ENCODE measurements at regions not wholly inside any gene's neighbourhood (a gene's known extent, or its start where the extent isn't known, plus 50 kb on each side); places are given as distances from the start of the nearest gene placed in this dataset.
A peak's percentile ranks its signal among the peaks of the same experiment; 100 is the strongest.

- no peaks in the 10 kb centered on the region for H3K36me3 Mint-ChIP-seq
These were observed 280.0 kb downstream of the REEP3 start for GRCh38 chr10:63801166-63801565.

GRCh38 chr10:63806330-63806729 lies 285.1 kb downstream of the REEP3 start:
- ATAC-seq (no peak), DNase-seq (no peak)
- no peaks in the 10 kb centered on the region for H3K36me3 ChIP-seq (ENCODE audit: control insufficient read depth, insufficient read depth, low read length)
- H3K27me3 Mint-ChIP-seq (ENCODE audit: low read depth in 2 of 2): no peaks in the 10 kb centered on the region
- H3K9me3 Mint-ChIP-seq: peaks cover 2 to 8% of the 10 kb centered on the region in 2 donors
- no peaks in the 10 kb centered on the region for H3K27me3 ChIP-seq (ENCODE audit: control insufficient read depth, insufficient read depth, low read length)
- H3K36me3 Mint-ChIP-seq: no peaks in the 10 kb centered on the region
- no peak overlapping the region for H3K4me3 Mint-ChIP-seq
- H3K27ac Mint-ChIP-seq: no peak overlapping the region
- no peak overlapping the region for H3K4me3 ChIP-seq (ENCODE audit: low read length)
- no peaks in the 10 kb centered on the region for H3K4me1 Mint-ChIP-seq
- TF ChIP-seq CTCF (IDR thresholded peaks at IDR 0.05): no peak
- intact Hi-C loops (cut with micrococcal nuclease): no loop called here
- no peaks in the 10 kb centered on the region for H3K9me3 ChIP-seq (ENCODE audit: control insufficient read depth, insufficient read depth, low read length)
- H3K27ac ChIP-seq (ENCODE audit: low read length): no peak overlapping the region
- no peaks in the 10 kb centered on the region for H3K4me1 ChIP-seq (ENCODE audit: control insufficient read depth, insufficient read depth, low read length)
- WGBS (ENCODE audit: insufficient coverage): no CpG with 5 or more reads among the region's 2 CpGs

More at GRCh38 chr10:63801166-63801565, 280.0 kb downstream of the REEP3 start:
- Histone ChIP-seq H3K4me3 (ENCODE audit: low read length) (no peak overlapping the region), H3K27ac (ENCODE audit: low read length) (no peak overlapping the region), H3K27me3 (ENCODE audit: control insufficient read depth, insufficient read depth, low read length) (no peaks in the 10 kb centered on the region), H3K36me3 (ENCODE audit: control insufficient read depth, insufficient read depth, low read length) (no peaks in the 10 kb centered on the region), H3K4me1 (ENCODE audit: control insufficient read depth, insufficient read depth, low read length) (no peaks in the 10 kb centered on the region), H3K9me3 (ENCODE audit: control insufficient read depth, insufficient read depth, low read length) (no peaks in the 10 kb centered on the region)
- Mint-ChIP-seq H3K27ac (no peak overlapping the region), H3K4me1 (peaks cover 8 to 11% of the 10 kb centered on the region in 2 donors), H3K4me3 (no peak overlapping the region), H3K9me3 (peaks cover 0 to 4% of the 10 kb centered on the region in 2 donors), H3K27me3 (ENCODE audit: low read depth in 2 of 2) (peaks cover 3 to 6% of the 10 kb centered on the region in 2 donors)
- no CpG with 5 or more reads among the region's 4 CpGs for WGBS (ENCODE audit: insufficient coverage)
- ATAC-seq: no peak
- no peak for DNase-seq
- intact Hi-C loops (cut with micrococcal nuclease): no loop called here
- no peak for TF ChIP-seq CTCF (IDR thresholded peaks at IDR 0.05)

- H3K27me3 ChIP-seq (ENCODE audit: control insufficient read depth, insufficient read depth, low read length): no peaks in the 10 kb centered on the region
- Mint-ChIP-seq H3K27me3 (ENCODE audit: low read depth in 2 of 2) (peaks cover 0 to 2% of the 10 kb centered on the region in 2 donors), H3K4me1 (no peaks in the 10 kb centered on the region), H3K9me3 (peaks cover 0 to 4% of the 10 kb centered on the region in 2 donors), H3K4me3 (no peak overlapping the region), H3K27ac (no peak overlapping the region), H3K36me3 (no peaks in the 10 kb centered on the region)
- no peaks in the 10 kb centered on the region for H3K4me1 ChIP-seq (ENCODE audit: control insufficient read depth, insufficient read depth, low read length)
- WGBS (ENCODE audit: insufficient coverage): 56% methylated on average over 1 of the region's 2 CpGs
- ATAC-seq (no peak), DNase-seq (no peak)
- H3K9me3 ChIP-seq (ENCODE audit: control insufficient read depth, insufficient read depth, low read length): no peaks in the 10 kb centered on the region
- no peak for TF ChIP-seq CTCF (IDR thresholded peaks at IDR 0.05)
- no peak overlapping the region for H3K27ac ChIP-seq (ENCODE audit: low read length)
- H3K36me3 ChIP-seq (ENCODE audit: control insufficient read depth, insufficient read depth, low read length): no peaks in the 10 kb centered on the region
- intact Hi-C loops (cut with micrococcal nuclease): no loop called here
- no peak overlapping the region for H3K4me3 ChIP-seq (ENCODE audit: low read length)
These were observed 291.3 kb downstream of the REEP3 start for GRCh38 chr10:63812501-63812900.

GRCh38 chr10:63819753-63820329 lies 298.6 kb downstream of the REEP3 start:
- Histone ChIP-seq H3K4me1 (ENCODE audit: control insufficient read depth, insufficient read depth, low read length) (no peaks in the 10 kb centered on the region), H3K36me3 (ENCODE audit: control insufficient read depth, insufficient read depth, low read length) (no peaks in the 10 kb centered on the region), H3K4me3 (ENCODE audit: low read length) (no peak overlapping the region), H3K9me3 (ENCODE audit: control insufficient read depth, insufficient read depth, low read length) (no peaks in the 10 kb centered on the region), H3K27ac (ENCODE audit: low read length) (no peak overlapping the region), H3K27me3 (ENCODE audit: control insufficient read depth, insufficient read depth, low read length) (peaks cover 2% of the 10 kb centered on the region)
- ATAC-seq (no peak), DNase-seq (peak in 1 of 2 donors; percentile 3)
- Mint-ChIP-seq H3K9me3 (no peaks in the 10 kb centered on the region), H3K4me1 (no peaks in the 10 kb centered on the region), H3K27me3 (ENCODE audit: low read depth in 2 of 2) (peaks cover 6 to 30% of the 10 kb centered on the region in 2 donors), H3K27ac (no peak overlapping the region), H3K36me3 (no peaks in the 10 kb centered on the region), H3K4me3 (no peak overlapping the region)
- TF ChIP-seq CTCF (IDR thresholded peaks at IDR 0.05): no peak
- 7% methylated on average over 2 of the region's 3 CpGs for WGBS (ENCODE audit: insufficient coverage)
- intact Hi-C loops (cut with micrococcal nuclease): no loop called here

Measured in natural killer cell (primary cell).